ENCODE measurements at regions not wholly inside any gene's neighbourhood (a gene's known extent, or its start where the extent isn't known, plus 50 kb on each side); places are given as distances from the start of the nearest gene placed in this dataset.

DNA sequence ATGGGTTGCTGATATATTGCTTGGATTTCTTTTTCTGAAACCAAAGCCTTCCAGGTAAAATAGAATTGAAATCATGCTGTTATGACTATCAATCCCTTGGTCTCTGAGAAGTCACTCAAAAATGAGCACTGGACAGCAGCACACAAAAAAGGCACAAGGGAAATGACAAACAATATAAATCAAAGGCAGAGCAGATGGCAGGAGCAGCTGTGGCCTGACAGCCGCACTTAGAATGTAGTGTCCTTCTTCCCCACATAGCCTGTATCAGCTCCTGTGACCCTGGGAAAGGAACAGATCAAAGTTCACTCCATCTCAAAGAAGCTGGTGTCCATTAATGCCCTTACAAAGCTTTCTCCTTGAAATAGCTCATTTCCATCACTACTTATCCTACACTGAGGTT, 326.7 kb downstream of the SUCLG1 start:
- TF ChIP-seq, protein P1, sequence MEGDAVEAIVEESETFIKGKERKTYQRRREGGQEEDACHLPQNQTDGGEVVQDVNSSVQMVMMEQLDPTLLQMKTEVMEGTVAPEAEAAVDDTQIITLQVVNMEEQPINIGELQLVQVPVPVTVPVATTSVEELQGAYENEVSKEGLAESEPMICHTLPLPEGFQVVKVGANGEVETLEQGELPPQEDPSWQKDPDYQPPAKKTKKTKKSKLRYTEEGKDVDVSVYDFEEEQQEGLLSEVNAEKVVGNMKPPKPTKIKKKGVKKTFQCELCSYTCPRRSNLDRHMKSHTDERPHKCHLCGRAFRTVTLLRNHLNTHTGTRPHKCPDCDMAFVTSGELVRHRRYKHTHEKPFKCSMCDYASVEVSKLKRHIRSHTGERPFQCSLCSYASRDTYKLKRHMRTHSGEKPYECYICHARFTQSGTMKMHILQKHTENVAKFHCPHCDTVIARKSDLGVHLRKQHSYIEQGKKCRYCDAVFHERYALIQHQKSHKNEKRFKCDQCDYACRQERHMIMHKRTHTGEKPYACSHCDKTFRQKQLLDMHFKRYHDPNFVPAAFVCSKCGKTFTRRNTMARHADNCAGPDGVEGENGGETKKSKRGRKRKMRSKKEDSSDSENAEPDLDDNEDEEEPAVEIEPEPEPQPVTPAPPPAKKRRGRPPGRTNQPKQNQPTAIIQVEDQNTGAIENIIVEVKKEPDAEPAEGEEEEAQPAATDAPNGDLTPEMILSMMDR (IDR thresholded peaks at IDR 0.05; ENCODE audit: low read length) = no peak
- no peak for TF ChIP-seq EZH2 (IDR thresholded peaks at IDR 0.05; ENCODE audit: borderline replicate concordance, low read length)
